ENCODE measurements at regions not wholly inside any gene's neighbourhood (a gene's known extent, or its start where the extent isn't known, plus 50 kb on each side); places are given as distances from the start of the nearest gene placed in this dataset.

DNA sequence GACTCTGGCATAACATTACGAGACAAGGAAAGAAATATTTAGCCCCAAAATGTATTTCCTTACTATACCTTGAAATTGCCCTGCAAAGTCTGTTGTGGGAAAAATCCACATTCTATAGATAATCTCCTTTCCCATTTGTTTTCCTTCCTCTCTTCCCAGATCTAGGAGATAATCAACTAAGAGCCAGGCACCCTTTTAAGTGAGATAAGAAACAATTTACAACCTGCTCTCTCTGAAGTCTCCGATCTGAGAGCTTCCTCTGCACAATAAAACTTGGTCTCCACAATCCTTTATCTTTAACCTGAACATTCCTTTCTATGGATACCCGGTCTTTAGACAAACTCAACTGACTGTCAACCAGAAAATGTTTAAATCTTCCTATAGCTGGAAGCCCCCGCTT, 1160.7 kb upstream of the NRXN1 start:
- no peak for DNase-seq (ENCODE audit: low read depth, low spot score)

DNA sequence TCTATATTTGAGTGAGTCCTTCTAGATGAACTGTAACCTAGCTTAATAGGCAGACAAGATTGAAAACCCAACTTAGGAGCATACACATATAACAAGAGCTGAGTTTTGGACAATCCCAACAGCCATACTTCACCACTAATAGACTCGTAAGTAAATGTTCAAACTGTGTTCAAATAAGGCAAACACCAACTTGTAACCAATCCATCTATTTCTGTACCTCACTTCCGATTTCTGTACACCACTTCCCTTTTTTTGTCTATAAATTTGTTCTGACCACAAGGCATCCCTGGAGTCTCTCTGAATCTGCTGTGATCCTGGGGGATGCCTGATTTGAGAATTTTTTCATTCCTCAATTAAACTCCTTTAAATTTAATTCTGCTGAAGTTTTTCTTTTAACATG, 1149.1 kb upstream of the NRXN1 start:
- DNase-seq (ENCODE audit: low read depth, low spot score): no peak

DNA sequence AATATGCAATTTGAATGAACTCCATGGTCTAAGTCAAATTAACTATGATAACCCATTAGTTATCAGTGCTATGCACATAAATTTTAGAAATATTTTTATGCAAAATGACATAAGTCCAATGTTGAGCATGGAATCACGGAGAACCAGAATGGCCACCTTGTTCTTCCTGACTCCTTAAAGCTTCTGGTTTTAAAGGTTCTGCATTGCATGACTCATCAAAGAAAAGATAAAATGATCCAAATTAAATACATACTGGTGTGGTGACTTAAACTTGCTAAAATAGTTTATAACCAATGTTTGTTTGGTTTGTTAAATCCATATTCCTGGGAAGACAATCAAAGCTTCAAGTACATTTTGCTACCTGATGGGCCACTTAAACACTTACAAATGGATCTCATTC, 1146.9 kb upstream of the NRXN1 start:
- DNase-seq (ENCODE audit: low read depth, low spot score): no peak

DNA sequence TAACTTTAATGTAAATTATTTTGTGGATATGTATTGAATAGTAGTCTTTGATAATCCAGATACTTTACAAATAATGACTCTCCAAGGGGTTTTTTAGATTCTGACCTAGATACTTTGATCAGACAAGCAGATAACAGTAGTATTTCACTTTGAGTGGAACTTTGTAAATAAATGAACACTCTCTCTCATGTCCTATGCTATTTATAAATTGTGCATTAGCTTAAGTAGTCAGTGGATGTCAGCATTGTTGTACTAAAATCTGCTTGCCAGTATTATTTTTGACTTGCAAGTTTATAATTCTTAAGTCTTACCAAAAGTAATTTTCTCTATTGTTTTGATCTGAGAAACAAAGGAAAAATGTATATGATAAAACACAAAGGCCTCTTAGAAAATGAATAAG, 1113.1 kb upstream of the NRXN1 start:
- no peak for DNase-seq (ENCODE audit: low read depth, low spot score)

DNA sequence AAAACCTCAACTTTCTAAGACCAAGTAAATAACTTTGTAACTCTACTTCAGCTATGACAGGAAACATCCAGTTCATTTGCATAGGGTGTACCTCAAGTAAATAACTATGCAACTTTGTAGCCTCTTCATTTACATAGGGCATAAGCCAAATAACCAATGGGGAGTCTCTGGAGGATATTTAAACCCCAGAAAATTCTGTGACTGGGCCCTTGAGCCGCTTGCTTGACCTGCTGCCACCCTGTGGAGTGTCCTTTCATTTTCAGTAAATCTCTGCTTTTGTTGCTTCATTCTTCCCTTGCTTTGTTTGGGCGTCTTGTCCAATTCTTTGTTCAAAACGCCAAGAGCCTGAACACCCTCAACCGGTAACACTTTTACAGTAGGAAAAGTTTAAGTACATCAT, 1112.7 kb upstream of the NRXN1 start:
- peak; percentile 4 for DNase-seq (ENCODE audit: low read depth, low spot score)

DNA sequence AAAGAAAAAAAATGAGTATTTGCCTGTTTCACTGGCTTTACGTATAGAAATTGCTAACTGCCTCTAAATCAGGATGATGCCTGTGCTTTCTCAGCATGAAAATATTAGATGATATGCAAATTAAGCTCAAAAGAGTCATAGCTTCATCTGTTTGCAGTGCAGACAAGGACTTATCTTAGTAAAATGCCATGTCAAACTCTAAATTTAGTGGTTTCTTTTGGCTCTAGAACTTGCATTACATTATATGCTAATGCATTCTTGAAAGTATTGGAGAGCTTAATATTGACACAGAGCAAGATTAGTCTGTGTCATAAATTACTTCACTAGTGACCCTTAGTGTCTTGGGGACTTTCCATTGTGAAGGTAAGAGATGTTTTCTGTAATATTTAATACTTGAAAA, 1109.1 kb upstream of the NRXN1 start:
- DNase-seq (ENCODE audit: low read depth, low spot score): no peak

DNA sequence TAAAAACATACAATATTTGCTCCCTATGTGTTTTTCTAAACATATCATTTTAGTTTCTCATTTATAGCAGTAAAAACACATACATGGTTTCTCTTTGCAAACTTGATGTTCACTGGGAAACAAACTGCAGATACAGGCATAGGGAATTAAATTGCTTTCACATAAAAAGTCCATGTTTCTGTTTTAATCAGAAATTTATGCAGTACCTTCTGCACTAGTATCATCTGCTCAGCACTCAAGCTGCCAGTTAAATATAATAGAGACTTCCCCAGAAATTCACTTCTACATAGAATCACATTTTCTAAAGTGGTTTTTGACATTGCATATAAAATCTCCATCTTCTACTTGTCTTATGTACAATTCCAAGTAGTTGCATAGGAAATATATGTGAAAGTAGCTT, 1107.3 kb upstream of the NRXN1 start:
- no peak for DNase-seq (ENCODE audit: low read depth, low spot score)

DNA sequence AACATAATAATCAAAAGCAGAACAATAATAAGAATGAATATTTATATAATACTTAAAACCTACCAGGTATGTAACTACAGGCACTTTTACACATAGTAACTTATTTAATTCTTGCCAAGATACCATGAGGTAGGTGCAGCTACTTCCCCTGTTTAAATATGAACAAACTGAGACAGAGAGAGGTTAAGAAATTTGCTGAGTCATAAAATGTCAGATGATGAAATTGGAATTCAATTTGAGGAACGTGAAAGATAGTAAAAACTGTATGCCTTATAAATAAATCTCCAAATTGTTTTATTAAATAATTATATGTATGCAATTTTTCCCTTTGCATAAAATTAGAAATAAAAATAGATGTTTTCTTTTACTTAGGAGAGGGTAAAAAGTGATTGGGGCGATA, 1103.3 kb upstream of the NRXN1 start:
- DNase-seq (ENCODE audit: low read depth, low spot score): no peak

DNA sequence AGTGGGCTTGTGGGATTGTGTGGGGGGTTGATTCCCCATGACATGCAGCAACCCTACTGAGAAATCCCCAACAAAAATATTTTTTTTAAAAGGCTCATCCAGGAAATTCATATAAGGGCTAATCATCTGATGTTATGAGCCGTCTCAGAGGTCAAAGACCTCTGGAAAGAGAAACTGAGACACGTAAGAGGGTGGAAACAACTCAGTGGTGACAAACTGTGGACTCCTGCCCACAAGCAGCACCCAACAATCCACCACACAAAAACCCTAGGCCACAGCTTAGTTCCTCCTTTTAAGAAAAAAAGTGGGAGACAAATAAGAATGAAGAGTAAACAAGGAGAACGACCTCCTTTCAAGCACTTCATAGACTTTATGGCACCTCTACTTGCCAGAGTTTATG, 1096.1 kb upstream of the NRXN1 start:
- no peak for DNase-seq (ENCODE audit: low read depth, low spot score)

DNA sequence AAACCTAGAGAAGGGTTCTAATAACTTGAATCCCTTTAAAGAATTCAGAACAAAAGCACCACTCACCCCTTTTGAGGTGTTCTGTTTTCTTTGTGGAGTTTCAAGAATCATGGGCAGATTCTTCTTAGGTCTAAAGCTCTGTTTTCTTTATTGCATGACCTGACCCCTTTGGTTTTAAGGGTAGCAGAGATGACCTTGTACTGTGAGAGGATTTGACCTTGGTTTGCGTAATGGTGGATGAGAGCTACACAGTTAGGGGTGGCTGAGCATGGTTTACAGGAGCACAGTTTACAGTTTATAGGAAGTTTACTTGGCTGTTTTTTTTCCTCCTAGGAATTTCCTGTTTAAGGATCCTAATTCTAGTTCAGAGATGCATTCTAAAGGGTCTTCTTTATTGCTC, 1095.6 kb upstream of the NRXN1 start:
- DNase-seq (ENCODE audit: low read depth, low spot score): no peak

DNA sequence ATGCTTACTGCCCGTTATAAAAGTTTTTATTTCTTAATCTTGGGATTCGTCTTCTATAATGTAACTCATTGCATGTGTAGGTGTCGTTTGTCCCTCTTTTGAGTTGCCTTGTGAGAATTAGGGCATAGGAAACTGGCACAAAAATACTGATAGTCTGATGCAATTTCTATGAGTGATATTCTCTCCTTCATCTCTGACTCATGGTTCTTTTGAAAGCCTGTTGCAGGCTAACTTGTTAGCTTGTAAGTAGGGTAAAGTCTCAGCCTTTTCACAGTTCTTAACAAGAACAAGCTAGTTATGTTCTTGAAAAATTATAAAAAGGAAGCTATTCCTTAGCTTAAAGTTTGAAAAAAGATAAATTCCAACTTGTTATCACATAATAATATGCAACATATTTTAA, 1085.4 kb upstream of the NRXN1 start:
- DNase-seq (ENCODE audit: low read depth, low spot score): peak; percentile 3

DNA sequence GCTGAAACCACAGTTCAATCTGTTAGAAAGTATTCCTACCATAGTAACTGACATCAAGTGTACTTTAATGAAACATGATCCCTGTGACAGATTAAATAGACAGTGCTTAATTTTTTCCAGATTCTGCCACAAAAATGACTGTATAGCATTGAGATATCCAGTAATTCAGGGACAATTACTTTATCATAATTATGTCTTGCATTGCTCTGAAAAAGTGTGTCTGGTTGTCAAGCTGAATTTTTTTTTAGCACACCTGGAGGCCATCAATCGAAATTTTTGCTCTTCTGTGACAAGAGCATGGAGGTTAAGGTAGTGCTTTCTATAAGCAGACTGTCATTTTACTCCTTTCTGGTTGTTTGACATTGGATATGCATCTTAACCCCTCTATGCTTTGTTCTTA, 1083.8 kb upstream of the NRXN1 start:
- no peak for DNase-seq (ENCODE audit: low read depth, low spot score)

DNA sequence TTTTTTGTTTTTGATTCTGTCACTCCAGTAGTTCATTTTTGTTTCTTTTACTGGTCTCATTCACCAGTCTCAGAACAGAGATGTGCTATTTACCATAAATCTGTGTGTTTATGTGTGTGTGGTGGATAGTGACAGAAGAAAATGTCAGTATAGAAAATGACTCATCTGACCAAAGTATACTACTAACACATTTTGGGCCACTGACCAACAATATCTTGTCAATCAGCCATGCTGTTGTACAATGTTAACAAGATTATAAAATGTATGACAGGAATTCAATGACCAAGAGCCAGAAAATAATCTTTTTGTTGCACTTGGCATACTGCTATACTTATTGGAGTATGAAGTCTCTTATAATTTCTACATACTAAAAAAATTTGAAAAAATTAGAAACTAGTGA, 1081.4 kb upstream of the NRXN1 start:
- DNase-seq (ENCODE audit: low read depth, low spot score): no peak

DNA sequence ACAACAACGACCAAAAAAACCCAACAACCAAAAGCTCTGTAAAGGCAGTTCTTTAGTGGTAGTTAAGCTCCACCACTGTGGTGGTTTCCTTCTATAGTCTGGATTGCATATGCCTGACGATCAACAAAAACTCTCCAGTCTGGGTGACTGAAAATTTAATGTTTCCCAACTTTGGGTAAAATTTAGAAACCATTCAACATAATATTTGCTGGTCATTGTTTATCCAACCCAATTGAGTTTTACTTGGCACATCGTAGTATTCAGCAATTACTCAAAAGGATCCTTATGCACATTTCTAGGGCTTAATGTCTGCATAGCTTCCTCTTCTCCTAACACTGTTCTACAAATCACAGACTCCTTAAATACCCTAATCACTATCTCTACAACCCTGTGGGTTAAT, 1080.2 kb upstream of the NRXN1 start:
- DNase-seq (ENCODE audit: low read depth, low spot score): no peak

DNA sequence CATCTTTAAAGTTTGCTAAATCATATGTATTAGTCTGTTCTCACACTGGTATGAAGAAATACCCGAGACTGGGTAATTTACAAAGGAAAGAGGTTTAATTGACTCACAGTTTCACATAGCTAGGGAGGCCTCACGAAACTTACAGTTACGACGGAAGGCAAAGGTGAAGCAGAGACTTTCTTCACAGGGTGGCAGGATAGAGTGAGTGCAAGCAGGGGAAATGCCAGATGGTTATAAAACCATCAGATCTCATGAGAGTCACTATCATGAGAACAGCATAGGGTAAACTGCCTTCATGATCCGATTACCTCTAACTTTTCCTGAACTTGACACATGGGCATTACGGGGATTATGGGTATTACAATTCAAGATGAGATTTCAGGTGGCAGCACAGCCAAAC, 1075.2 kb upstream of the NRXN1 start:
- no peak for DNase-seq (ENCODE audit: low read depth, low spot score)

DNA sequence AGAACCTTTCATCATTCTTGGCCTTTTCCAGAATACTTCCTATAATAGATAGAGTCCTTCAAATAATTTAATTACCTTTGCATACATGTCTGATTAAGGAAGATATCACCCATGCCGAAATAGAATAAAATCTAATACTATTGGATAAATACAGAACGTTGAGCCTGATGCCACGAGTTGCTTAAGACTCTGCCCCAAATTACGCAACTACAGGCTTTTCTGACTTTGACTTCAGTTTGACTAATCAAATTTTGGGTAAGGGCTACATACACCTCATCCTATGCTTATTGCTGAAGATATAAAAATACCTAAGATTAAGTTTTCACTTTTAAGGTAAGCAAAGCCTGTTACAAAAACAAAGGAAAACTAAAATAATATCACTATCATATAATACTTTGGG, 1065.1 kb upstream of the NRXN1 start:
- no peak for DNase-seq (ENCODE audit: low read depth, low spot score)

DNA sequence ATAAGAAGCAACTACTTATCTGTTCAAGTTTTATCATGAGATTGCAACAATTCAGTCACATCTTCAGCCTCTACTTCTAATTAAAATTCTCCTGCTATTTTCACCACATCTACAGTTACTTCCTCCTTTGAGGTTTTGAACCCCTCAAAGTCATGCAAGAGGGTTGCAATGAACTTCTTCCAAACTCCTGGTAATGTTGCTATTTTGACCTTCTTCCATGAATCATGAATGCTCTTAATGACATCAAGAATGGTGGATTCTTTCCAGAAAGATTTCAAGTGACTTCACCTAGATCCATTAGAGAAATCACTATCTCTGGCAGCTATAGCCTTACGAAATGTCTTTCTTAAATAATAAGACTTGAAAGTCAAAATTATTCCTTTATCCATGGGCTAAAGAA, 1052.8 kb upstream of the NRXN1 start:
- DNase-seq (ENCODE audit: low read depth, low spot score): no peak

DNA sequence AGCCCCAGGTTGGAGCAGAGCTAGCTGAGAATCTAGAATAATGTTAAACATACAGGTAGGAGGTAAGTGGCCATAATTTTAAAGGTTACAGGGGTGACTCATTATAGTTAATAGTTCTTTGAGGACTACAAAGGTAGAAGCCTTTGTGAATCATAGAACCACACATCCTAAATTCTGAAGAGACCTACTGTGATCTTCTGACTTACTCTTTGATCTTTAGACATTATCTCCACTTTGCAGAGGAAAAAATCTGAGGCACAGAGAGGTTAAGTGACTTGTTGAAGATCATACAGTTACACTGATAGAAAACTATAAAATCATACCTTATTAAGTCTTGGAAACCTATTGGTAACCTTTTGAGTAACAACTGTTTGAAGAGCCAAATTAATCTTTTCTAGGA, 1051.3 kb upstream of the NRXN1 start:
- DNase-seq (ENCODE audit: low read depth, low spot score): no peak

DNA sequence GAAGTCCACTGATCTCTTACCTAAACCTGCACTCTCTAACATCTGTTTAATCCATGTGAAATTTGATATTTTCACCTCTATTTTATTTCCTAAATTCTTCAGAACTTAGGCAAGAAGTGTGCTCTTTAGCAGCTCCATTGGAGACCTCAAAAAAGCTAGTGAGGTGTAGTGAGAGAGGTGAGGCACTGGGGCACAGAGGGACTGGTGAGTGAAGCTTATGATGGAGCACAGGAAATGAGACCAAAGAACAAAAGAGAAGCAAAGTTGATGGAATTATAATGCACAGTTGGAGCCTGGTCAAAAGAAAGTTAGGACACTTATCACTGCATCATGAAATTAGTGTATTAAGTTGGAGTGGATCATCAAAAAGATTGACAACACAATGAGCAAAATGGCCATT, 1050.7 kb upstream of the NRXN1 start:
- no peak for DNase-seq (ENCODE audit: low read depth, low spot score)

DNA sequence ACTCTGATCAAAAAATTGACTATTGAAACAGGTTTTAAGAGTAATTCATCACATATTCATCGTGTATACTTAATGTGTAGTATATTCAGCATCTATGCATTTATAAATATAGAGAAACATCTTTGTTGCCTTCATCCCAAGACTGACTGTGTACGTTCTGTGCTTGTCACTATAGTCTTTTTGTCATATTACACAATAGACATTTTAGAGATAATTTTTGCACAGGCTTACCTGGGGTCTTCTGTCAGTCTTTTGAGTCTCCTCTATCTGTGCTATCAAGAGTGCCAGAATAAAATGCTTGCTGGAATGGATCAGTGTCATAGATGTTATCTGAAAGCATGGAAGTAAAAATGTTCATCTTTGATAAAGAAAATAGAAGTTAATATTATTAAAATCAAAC, 1047.7 kb upstream of the NRXN1 start:
- no peak for DNase-seq (ENCODE audit: low read depth, low spot score)

DNA sequence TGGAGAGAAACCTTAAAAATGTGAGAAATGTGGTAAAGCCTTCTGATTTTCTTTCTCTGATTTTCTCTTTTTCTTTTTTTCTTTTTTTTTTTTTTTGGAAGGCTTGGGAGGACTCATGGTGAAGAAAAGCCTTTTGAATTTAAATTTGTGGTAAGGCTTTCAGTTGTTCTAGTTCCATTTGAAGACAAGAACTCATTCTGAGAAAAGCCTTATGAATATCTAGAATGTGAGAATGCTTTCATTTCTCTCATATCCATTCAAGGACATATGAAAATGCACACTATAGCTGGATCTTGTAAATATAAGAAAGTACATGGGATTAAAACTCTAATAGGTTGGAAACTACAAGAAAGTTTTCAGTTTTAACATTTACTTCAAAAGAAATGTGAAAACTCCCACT, 1045.2 kb upstream of the NRXN1 start:
- DNase-seq (ENCODE audit: low read depth, low spot score): no peak

DNA sequence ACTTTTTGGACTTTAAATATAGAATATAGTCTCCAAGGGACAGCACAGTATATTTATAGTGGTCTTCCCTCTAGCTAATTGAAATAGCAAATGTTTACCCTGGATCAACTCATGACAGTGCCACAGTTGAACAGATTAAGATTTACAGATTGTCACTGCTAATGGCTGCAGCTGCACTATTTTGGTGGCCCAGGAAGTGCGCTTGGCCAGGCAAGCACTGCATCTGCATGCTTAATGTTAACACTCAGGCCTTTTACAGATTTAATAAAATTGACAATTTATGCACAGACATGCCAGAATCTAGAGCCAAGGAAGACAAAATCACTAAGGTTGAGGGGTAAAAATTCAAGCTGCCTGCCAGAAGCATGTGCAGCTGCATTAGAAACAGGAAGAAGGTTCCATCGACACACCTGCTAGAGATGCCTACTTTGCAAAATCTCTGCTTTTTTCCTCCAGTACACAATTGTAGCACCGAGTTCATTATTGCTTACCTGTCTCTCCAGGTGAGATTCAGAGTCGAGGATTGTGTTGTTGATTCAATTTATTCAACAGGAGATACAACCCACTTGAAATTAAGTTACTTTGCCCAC, 1042.3 kb upstream of the NRXN1 start:
- DNase-seq (ENCODE audit: low read depth, low spot score): no peak

DNA sequence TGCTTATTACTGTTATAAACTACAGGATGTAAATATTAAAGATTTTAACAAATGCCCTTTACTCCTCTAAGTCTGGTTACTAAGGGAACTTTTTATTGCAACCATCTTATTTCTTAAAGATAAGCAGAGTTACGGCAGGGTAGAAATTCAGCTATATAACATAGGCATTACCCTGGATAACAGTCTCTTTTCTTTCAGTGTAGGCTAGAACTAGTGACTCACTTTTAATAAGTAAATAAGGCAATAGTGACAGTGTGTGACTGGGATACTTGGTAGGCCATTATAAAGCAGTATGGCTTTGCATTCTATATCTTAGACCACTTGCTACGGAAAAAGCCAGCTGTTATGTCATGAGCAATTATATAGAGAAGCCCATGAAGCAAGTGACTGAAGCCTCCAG, 1041.0 kb upstream of the NRXN1 start:
- no peak for DNase-seq (ENCODE audit: low read depth, low spot score)

DNA sequence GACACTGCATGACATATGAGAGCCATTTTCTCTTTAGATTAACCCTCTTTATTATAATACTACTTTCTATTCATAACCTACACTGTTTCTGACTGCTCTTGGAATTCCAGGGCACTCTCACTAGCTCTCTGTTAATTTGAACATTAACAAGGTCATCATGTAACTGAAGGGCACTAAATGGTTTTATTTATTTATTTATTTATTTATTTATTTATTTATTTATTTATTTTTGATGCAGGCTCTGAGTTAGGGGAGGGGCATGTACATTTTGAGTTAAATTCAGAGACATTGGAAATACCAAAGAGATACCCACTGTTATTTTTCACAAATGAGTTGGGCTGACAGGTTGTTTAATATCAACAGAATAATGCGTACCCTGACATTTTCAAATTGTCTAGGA, 1038.7 kb upstream of the NRXN1 start:
- no peak for DNase-seq (ENCODE audit: low read depth, low spot score)

DNA sequence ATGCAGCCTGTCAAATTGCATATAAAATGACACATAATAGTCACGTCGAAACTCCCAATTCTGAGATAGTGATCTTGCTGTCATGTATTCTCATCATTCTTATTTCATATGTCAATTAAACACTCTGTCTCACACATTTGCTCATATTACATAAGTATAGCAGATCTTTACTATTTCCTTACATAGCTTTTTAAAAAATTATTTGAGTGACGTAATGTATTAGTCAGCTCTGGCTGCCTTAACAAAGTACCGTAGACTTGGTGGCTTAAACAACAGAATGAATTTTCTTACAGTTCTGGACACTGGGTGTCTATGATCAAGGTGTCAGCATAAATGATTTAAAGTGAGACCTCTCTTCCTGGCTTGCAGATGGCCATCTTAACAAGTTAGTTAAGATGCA, 1032.3 kb upstream of the NRXN1 start:
- no peak for DNase-seq (ENCODE audit: low read depth, low spot score)
